SK-N-SH treated with all-trans-retinoic acid at 6 μM for 48 hours (cell line): ENCODE measurements at regions not wholly inside any gene's neighbourhood (a gene's known extent, or its start where the extent isn't known, plus 50 kb on each side); places are given as distances from the start of the nearest gene placed in this dataset.

Source experiments
- ATAC-seq: fragments of 200-7000 bp; cut with Tn5 transposase; 3 replicates; pipeline ENCODE4 v1.9.1; 2020; ENCODE audit warnings: mild to moderate bottlenecking, moderate library complexity
- ARNTL ChIP-seq: fragments of 450-650 bp; formaldehyde crosslinking; IDR thresholded peaks from 2 replicates; pipeline ENCODE4 v1.5.0; 2020; ENCODE audit warnings: low read depth, mild to moderate bottlenecking, moderate library complexity, borderline replicate concordance
- BACH2 ChIP-seq: fragments of 250-450 bp; sonication (Bioruptor Pico); IDR thresholded peaks from 2 replicates; pipeline ENCODE4 v1.9.0; 2021; ENCODE audit warnings: mild to moderate bottlenecking, borderline replicate concordance
- CREB5 ChIP-seq: fragments of 250-450 bp; sonication (Bioruptor Pico); IDR thresholded peaks from 2 replicates; pipeline ENCODE4 v1.5.1; 2020; ENCODE audit warnings: low read depth, mild to moderate bottlenecking, moderate library complexity
- CSDC2 ChIP-seq: fragments of 250-450 bp; sonication (Bioruptor Pico); IDR thresholded peaks from 2 replicates; pipeline ENCODE4 v1.5.0; 2020; ENCODE audit warnings: mild to moderate bottlenecking, moderate library complexity
- CSRNP3 ChIP-seq: fragments of 250-450 bp; sonication (Bioruptor Pico); IDR thresholded peaks from 2 replicates; pipeline ENCODE4 v1.5.1; 2021; ENCODE audit warnings: mild to moderate bottlenecking, moderate library complexity
- ESRRG ChIP-seq: fragments of 250-450 bp; sonication (Bioruptor Pico); IDR thresholded peaks from 2 replicates; pipeline ENCODE4 v1.6.1; 2021; ENCODE audit warnings: mild to moderate bottlenecking
- GLIS3 ChIP-seq: fragments of 250-450 bp; sonication (Bioruptor Pico); IDR thresholded peaks from 2 replicates; pipeline ENCODE4 v1.5.0; 2020; ENCODE audit warnings: mild to moderate bottlenecking, moderate library complexity
- ISL1 ChIP-seq: fragments of 250-450 bp; sonication (Bioruptor Pico); IDR thresholded peaks from 2 replicates; pipeline ENCODE4 v2.1.2; 2022; ENCODE audit warnings: mild to moderate bottlenecking, moderate library complexity
- OSR1 ChIP-seq: fragments of 250-450 bp; sonication (Bioruptor Pico); IDR thresholded peaks from 2 replicates; pipeline ENCODE4 v1.8.0; 2022; ENCODE audit warnings: moderate library complexity, mild to moderate bottlenecking, inconsistent platforms
- PATZ1 ChIP-seq: fragments of 250-450 bp; sonication (Bioruptor Pico); IDR thresholded peaks from 2 replicates; pipeline ENCODE4 v1.8.0; 2020; ENCODE audit warnings: mild to moderate bottlenecking, moderate library complexity, borderline replicate concordance
- POU6F1 ChIP-seq: fragments of 250-450 bp; sonication (Bioruptor Pico); IDR thresholded peaks from 2 replicates; pipeline ENCODE4 v1.8.0; 2021; ENCODE audit warnings: low read depth, mild to moderate bottlenecking, moderate library complexity, borderline replicate concordance
- PPARA ChIP-seq: fragments of 250-450 bp; sonication (Bioruptor Pico); IDR thresholded peaks from 2 replicates; pipeline ENCODE4 v1.5.0; 2020; ENCODE audit warnings: mild to moderate bottlenecking, borderline replicate concordance
- RARB ChIP-seq: fragments of 250-450 bp; sonication (Bioruptor Pico); IDR thresholded peaks from 2 replicates; pipeline ENCODE4 v1.8.0; 2021; ENCODE audit warnings: mild to moderate bottlenecking, moderate library complexity
- SNAI2 ChIP-seq: fragments of 250-450 bp; sonication (Bioruptor Pico); IDR thresholded peaks from 2 replicates; pipeline ENCODE4 v1.5.0; 2020; ENCODE audit warnings: mild to moderate bottlenecking, moderate library complexity
- TCF4 ChIP-seq: fragments of 250-450 bp; sonication (Bioruptor Pico); IDR thresholded peaks from 2 replicates; pipeline ENCODE4 v1.8.0; 2021; ENCODE audit warnings: mild to moderate bottlenecking, moderate library complexity, borderline replicate concordance
- TOX ChIP-seq: fragments of 250-450 bp; sonication (Bioruptor Pico); IDR thresholded peaks from 2 replicates; pipeline ENCODE4 v1.8.0; 2021; ENCODE audit warnings: mild to moderate bottlenecking, moderate library complexity, borderline replicate concordance
- TSHZ2 ChIP-seq: fragments of 250-450 bp; sonication (Bioruptor Pico); IDR thresholded peaks from 2 replicates; pipeline ENCODE4 v1.5.0; 2020; ENCODE audit warnings: mild to moderate bottlenecking, moderate library complexity
- ZC3H10 ChIP-seq: fragments of 250-450 bp; sonication (Bioruptor Pico); IDR thresholded peaks from 2 replicates; pipeline ENCODE4 v1.5.1; 2021; ENCODE audit warnings: mild to moderate bottlenecking, moderate library complexity
- ZFP3 ChIP-seq: fragments of 250-450 bp; sonication (Bioruptor Pico); IDR thresholded peaks from 2 replicates; pipeline ENCODE4 v1.5.0; 2020; ENCODE audit warnings: mild to moderate bottlenecking, moderate library complexity
- ZFP30 ChIP-seq: fragments of 450-650 bp; formaldehyde crosslinking; IDR thresholded peaks from 2 replicates; pipeline ENCODE4 v1.5.0; 2022; ENCODE audit warnings: mild to moderate bottlenecking, moderate library complexity
- ZNF70 ChIP-seq: fragments of 450-650 bp; formaldehyde crosslinking; IDR thresholded peaks from 2 replicates; pipeline ENCODE4 v1.5.0; 2020; ENCODE audit warnings: mild to moderate bottlenecking, moderate library complexity
- ZNF8 ChIP-seq: fragments of 450-650 bp; formaldehyde crosslinking; IDR thresholded peaks from 2 replicates; pipeline ENCODE4 v1.5.0; 2020; ENCODE audit warnings: mild to moderate bottlenecking, moderate library complexity

GRCh38 chr2:193943406-193943960, 1713.5 kb upstream of the SLC39A10 start:
- no peak for TF ChIP-seq ZFP3 (CRISPR knock-in tag)
- no peak for TF ChIP-seq TOX (CRISPR knock-in tag)
- TF ChIP-seq POU6F1 (CRISPR knock-in tag), result no peak
- TF ChIP-seq RARB, result no peak
- TF ChIP-seq CSRNP3 (CRISPR knock-in tag), result no peak
- no peak for TF ChIP-seq ZFP30 (CRISPR knock-in tag)
- no peak for TF ChIP-seq ZNF8 (CRISPR knock-in tag)
- no peak for TF ChIP-seq ZC3H10 (CRISPR knock-in tag)
- no peak for TF ChIP-seq CREB5 (CRISPR knock-in tag)
- no peak for TF ChIP-seq TCF4 (CRISPR knock-in tag)
- TF ChIP-seq ARNTL (CRISPR knock-in tag), result no peak
- TF ChIP-seq ZNF70, result no peak
- no peak for TF ChIP-seq BACH2 (CRISPR knock-in tag)
- no peak for TF ChIP-seq SNAI2 (CRISPR knock-in tag)
- TF ChIP-seq GLIS3 (CRISPR knock-in tag), result no peak
- no peak for TF ChIP-seq ESRRG (CRISPR knock-in tag)
- ATAC-seq, result no peak; the same call in 2 of the 3 replicates

- no peak for ATAC-seq
- TF ChIP-seq TCF4 (CRISPR knock-in tag) (no peak), GLIS3 (CRISPR knock-in tag) (no peak), ZFP3 (CRISPR knock-in tag) (no peak), ARNTL (CRISPR knock-in tag) (no peak), ESRRG (CRISPR knock-in tag) (no peak), ZNF70 (no peak)
Measured at GRCh38 chr2:193935114-193935513, 1721.9 kb upstream of the SLC39A10 start.

GRCh38 chr2:193929131-193929530, 1727.9 kb upstream of the SLC39A10 start:
- no peak for TF ChIP-seq GLIS3 (CRISPR knock-in tag)
- no peak for TF ChIP-seq TSHZ2 (CRISPR knock-in tag)
- no peak for TF ChIP-seq PPARA (CRISPR knock-in tag)
- TF ChIP-seq PATZ1, result no peak
- no peak for TF ChIP-seq ZNF8 (CRISPR knock-in tag)
- no peak for TF ChIP-seq ZFP3 (CRISPR knock-in tag)
- TF ChIP-seq ZC3H10 (CRISPR knock-in tag), result no peak
- TF ChIP-seq ISL1, result no peak
- no peak for TF ChIP-seq CREB5 (CRISPR knock-in tag)
- no peak for TF ChIP-seq BACH2 (CRISPR knock-in tag)
- no peak for TF ChIP-seq TOX (CRISPR knock-in tag)
- TF ChIP-seq CSRNP3 (CRISPR knock-in tag), result no peak
- TF ChIP-seq CSDC2 (CRISPR knock-in tag), result no peak
- TF ChIP-seq TCF4 (CRISPR knock-in tag), result no peak
- no peak for TF ChIP-seq RARB
- TF ChIP-seq POU6F1 (CRISPR knock-in tag), result no peak
- no peak for TF ChIP-seq OSR1
- no peak for TF ChIP-seq ESRRG (CRISPR knock-in tag)
- ATAC-seq, result no peak
